HCT116 (cell line): ENCODE measurements at regions not wholly inside any gene's neighbourhood (a gene's known extent, or its start where the extent isn't known, plus 50 kb on each side); places are given as distances from the start of the nearest gene placed in this dataset.
"Not testable (repeated sequence)": the region's sequence is repeated elsewhere in the genome, so short reads cannot be mapped to it uniquely, and the experiment has no call there.

ENCODE experiments used
- ATAC-seq: fragments of 200-7000 bp; cut with Tn5 transposase; 2 replicates; pipeline ENCODE4 v1.9.1; 2020; ENCODE audit warnings: mild to moderate bottlenecking, moderate library complexity
- BruUV-seq: library from RNA; stranded (reverse); fragments of 400-500 nt; replicated peaks from 2 replicates; lab custom pipeline; 2021; lab: Mats Ljungman, UMichigan
- CTCF ChIA-PET: fragments of 300-600 bp; sonication (Branson Sonifier 250); formaldehyde crosslinking; loops from one replicate; lab custom pipeline; 2021; ENCODE audit warnings: antibody characterized with exemption; lab: Charles Lee
- POLR2A ChIA-PET: fragments of 300-600, 350-600 bp; sonication (Branson Sonifier 250); formaldehyde crosslinking; loops from one replicate; lab custom pipeline; 2021; ENCODE audit warnings: antibody characterized with exemption; lab: Charles Lee
- RAD21 ChIA-PET, 2 experiments: fragments of 300-600 bp; sonication (Branson Sonifier 250); formaldehyde crosslinking; loops; one replicate each; lab custom pipeline; 2023; ENCODE audit warnings: low total read pairs in 2 of 2; ENCODE audit not compliant: uncharacterized antibody in 2 of 2, unreplicated experiment in 2 of 2, low non-redundant PET in 1 of 2; lab: Charles Lee
- DNase-seq: peaks from one replicate; pipeline ENCODE4 v3.0.0-alpha.2; 2010; ENCODE audit warnings: low read depth, low spot score
- H2AFZ ChIP-seq: fragments of 200-600 bp; shearing (Covaris generic), sonication (generic); 2 replicates; pipeline ENCODE4 v1.6.1; 2017; ENCODE audit warnings: low read depth, mixed run types, mixed read lengths, antibody characterized with exemption, low read length; ENCODE audit not compliant: poor library complexity, severe bottlenecking
- H3K27ac ChIP-seq: 2 replicates; pipeline ENCODE4 v1.5.1; 2012; ENCODE audit warnings: low read depth, low read length
- H3K27me3 ChIP-seq: fragments of 200-600 bp; sonication (generic); 2 replicates; pipeline ENCODE4 v1.6.1; 2016; ENCODE audit warnings: mixed run types, low read length, mixed read lengths; ENCODE audit not compliant: insufficient read depth
- H3K36me3 ChIP-seq, 2 experiments: fragments of 200-500 bp in 1 of 2; fragments of 200-600 bp in 1 of 2; sonication (Bioruptor generic) in 1 of 2; sonication (generic) in 1 of 2; 2 replicates each; pipeline versions ENCODE4 v1.5.1 to v1.6.1; 2014 to 2016; ENCODE audit warnings: low read length in 2 of 2, inconsistent platforms in 1 of 2, mixed read lengths in 1 of 2, mixed run types in 1 of 2; ENCODE audit not compliant: insufficient read depth in 2 of 2, control insufficient read depth in 1 of 2
- H3K4me1 ChIP-seq, 2 experiments: fragments of 200-600 bp in 1 of 2; sonication (generic) in 1 of 2; 2 replicates each; pipeline versions ENCODE4 v1.5.1 to v1.6.1; 2012 to 2017; ENCODE audit warnings: low read length in 2 of 2, inconsistent platforms in 1 of 2, mild to moderate bottlenecking in 1 of 2, mixed read lengths in 1 of 2, mixed run types in 1 of 2, moderate library complexity in 1 of 2; ENCODE audit not compliant: insufficient read depth in 2 of 2, control insufficient read depth in 1 of 2
- H3K4me2 ChIP-seq: fragments of 200-600 bp; sonication (generic); 2 replicates; pipeline ENCODE4 v1.6.1; 2017; ENCODE audit warnings: mixed run types, low read length, mixed read lengths
- H3K4me3 ChIP-seq, 2 experiments: fragments of 200-600 bp in 1 of 2; sonication (generic) in 1 of 2; replicated peaks in 1 of 2; 2 replicates each; pipeline ENCODE4 v1.5.1; 2011 to 2016; ENCODE audit warnings: low read length in 2 of 2, control low read depth in 1 of 2, low read depth in 1 of 2, mild to moderate bottlenecking in 1 of 2, mixed read lengths in 1 of 2, mixed run types in 1 of 2
- H3K79me2 ChIP-seq: fragments of 200-600 bp; sonication (generic); 2 replicates; pipeline ENCODE4 v1.6.1; 2017; ENCODE audit warnings: mild to moderate bottlenecking, mixed run types, low read length, moderate library complexity, mixed read lengths; ENCODE audit not compliant: insufficient read depth
- H3K9ac ChIP-seq: fragments of 200-600 bp; sonication (generic); 2 replicates; pipeline ENCODE4 v1.6.1; 2016; ENCODE audit warnings: low read length, mixed read lengths
- H3K9me2 ChIP-seq: fragments of 200-600 bp; sonication (generic), shearing (Covaris generic); 2 replicates; pipeline ENCODE4 v1.6.1; 2017; ENCODE audit warnings: mixed run types, mild to moderate bottlenecking, moderate library complexity; ENCODE audit not compliant: insufficient read depth
- H3K9me3 ChIP-seq, 2 experiments: fragments of 200-500 bp in 1 of 2; fragments of 200-600 bp in 1 of 2; sonication (Bioruptor generic) in 1 of 2; sonication (generic) in 1 of 2; 2 replicates each; pipeline ENCODE4 v1.6.1; 2014 to 2017; ENCODE audit warnings: low read length in 2 of 2, mixed read lengths in 2 of 2, inconsistent platforms in 1 of 2, low read depth in 1 of 2, mild to moderate bottlenecking in 1 of 2, mixed run types in 1 of 2, moderate library complexity in 1 of 2; ENCODE audit not compliant: control insufficient read depth in 1 of 2, insufficient read depth in 1 of 2
- H4K20me1 ChIP-seq: fragments of 200-600 bp; sonication (generic), shearing (Covaris generic); 2 replicates; pipeline ENCODE4 v1.6.1; 2017; ENCODE audit warnings: mixed run types, mild to moderate bottlenecking, moderate library complexity; ENCODE audit not compliant: insufficient read depth
- ATF3 ChIP-seq: IDR thresholded peaks from 2 replicates; pipeline ENCODE4 v1.6.1; 2012
- EGR1 ChIP-seq: IDR thresholded peaks from 2 replicates; pipeline ENCODE4 v1.6.1; 2012; ENCODE audit warnings: low read depth
- EZH2 ChIP-seq: fragments of 200-600 bp; sonication (generic); IDR thresholded peaks from 2 replicates; pipeline ENCODE4 v1.6.1; 2017; ENCODE audit warnings: antibody characterized with exemption, mixed run types
- EZH2phosphoT487 ChIP-seq: fragments of 200-600 bp; IDR thresholded peaks from 2 replicates; pipeline ENCODE4 v1.6.1; 2018; ENCODE audit warnings: antibody characterized with exemption, borderline replicate concordance
- FOSL1 ChIP-seq: IDR thresholded peaks from 2 replicates; pipeline ENCODE4 v1.6.1; 2012; ENCODE audit warnings: low read depth
- POLR2AphosphoS5 ChIP-seq: IDR thresholded peaks from 2 replicates; pipeline ENCODE4 v1.6.1; 2011; ENCODE audit warnings: mild to moderate bottlenecking, low read depth, low read length, moderate library complexity
- RAD21 ChIP-seq: IDR thresholded peaks from 2 replicates; pipeline ENCODE4 v1.6.1; 2012; ENCODE audit warnings: low read depth, mild to moderate bottlenecking
- TCF7L2 ChIP-seq: IDR thresholded peaks from 2 replicates; pipeline ENCODE4 v1.7.0; 2011; ENCODE audit warnings: borderline replicate concordance, inconsistent platforms; ENCODE audit not compliant: insufficient read depth, insufficient read length; ENCODE audit errors: extremely low read depth
- ZFX ChIP-seq: fragments of 450-650 bp; IDR thresholded peaks from 2 replicates; pipeline ENCODE4 v1.6.1; 2017
- ZNF274 ChIP-seq: fragments of 200-500 bp; sonication (Bioruptor generic); IDR thresholded peaks from 2 replicates; pipeline ENCODE4 v1.6.1; 2014; ENCODE audit warnings: mild to moderate bottlenecking, low read depth, low read length, inconsistent platforms
- intact Hi-C: fragments of 100-400 bp; cut with micrococcal nuclease; formaldehyde crosslinking; loops from 2 replicates; pipeline ENCODE4 v1.10.0; 2022
- TF ChIP-seq, protein P1 (sequence below), 3 experiments: fragments of 200-600 bp in 1 of 3; sonication (generic) in 1 of 3; IDR thresholded peaks in 2 of 3; conservative IDR thresholded peaks in 1 of 3; 2 replicates each; pipeline ENCODE4 v1.5.1; 2012 to 2017; ENCODE audit warnings: low read depth in 2 of 3, low read length in 2 of 3, antibody characterized with exemption in 1 of 3, borderline replicate concordance in 1 of 3, control low read depth in 1 of 3, mild to moderate bottlenecking in 1 of 3, mixed read lengths in 1 of 3, mixed run types in 1 of 3, moderate library complexity in 1 of 3; ENCODE audit not compliant: insufficient read depth in 1 of 3

DNA sequence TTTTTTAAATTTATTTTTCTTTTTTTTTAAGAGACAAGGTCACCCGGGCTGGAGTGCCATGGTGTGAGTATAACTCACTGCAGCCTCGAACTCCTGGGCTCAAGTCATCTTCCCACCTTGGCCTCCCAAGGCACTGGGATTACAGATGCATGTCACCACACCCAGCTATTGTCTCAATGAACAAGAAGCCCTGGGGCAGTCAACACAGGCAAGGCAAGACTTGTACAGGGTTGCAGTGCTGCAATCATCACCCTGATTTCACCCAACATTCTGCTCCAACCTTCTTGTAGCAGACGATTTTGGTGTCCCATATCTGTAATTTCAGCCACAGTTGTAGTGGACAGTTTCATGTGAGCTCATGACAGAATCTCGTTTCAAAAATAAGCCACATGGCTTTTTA is 205.8 kb upstream of the KIF2A start (continued):
- TF ChIP-seq, protein P1, sequence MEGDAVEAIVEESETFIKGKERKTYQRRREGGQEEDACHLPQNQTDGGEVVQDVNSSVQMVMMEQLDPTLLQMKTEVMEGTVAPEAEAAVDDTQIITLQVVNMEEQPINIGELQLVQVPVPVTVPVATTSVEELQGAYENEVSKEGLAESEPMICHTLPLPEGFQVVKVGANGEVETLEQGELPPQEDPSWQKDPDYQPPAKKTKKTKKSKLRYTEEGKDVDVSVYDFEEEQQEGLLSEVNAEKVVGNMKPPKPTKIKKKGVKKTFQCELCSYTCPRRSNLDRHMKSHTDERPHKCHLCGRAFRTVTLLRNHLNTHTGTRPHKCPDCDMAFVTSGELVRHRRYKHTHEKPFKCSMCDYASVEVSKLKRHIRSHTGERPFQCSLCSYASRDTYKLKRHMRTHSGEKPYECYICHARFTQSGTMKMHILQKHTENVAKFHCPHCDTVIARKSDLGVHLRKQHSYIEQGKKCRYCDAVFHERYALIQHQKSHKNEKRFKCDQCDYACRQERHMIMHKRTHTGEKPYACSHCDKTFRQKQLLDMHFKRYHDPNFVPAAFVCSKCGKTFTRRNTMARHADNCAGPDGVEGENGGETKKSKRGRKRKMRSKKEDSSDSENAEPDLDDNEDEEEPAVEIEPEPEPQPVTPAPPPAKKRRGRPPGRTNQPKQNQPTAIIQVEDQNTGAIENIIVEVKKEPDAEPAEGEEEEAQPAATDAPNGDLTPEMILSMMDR (IDR thresholded peaks at IDR 0.05 in 2 of 3, conservative IDR thresholded peaks at IDR 0.05 in 1 of 3; ENCODE audit: borderline replicate concordance in 1 of 3, insufficient read depth in 1 of 3, low read depth in 2 of 3, low read length in 2 of 3) = no peak
- TF ChIP-seq RAD21 (no peak), ZNF274 (no peak), EZH2phosphoT487 (no peak), ATF3 (no peak), ZFX (no peak), POLR2AphosphoS5 (no peak), TCF7L2 (no peak), EGR1 (no peak), FOSL1 (no peak), EZH2 (no peak)

GRCh38 chr5:62103863-62104262 is 202.1 kb upstream of the KIF2A start:
- H3K27me3 ChIP-seq = peaks cover 22% of the 10 kb centered on the region
- H3K36me3 ChIP-seq, H3K4me2 ChIP-seq, ATAC-seq, H3K4me3 ChIP-seq, H4K20me1 ChIP-seq, CTCF ChIA-PET, POLR2A ChIA-PET, H3K9me3 ChIP-seq, intact Hi-C loops, H3K9ac ChIP-seq, H3K4me1 ChIP-seq, DNase-seq, BruUV-seq, H3K9me2 ChIP-seq, RAD21 ChIA-PET, H3K79me2 ChIP-seq, H2AFZ ChIP-seq, H3K27ac ChIP-seq: not testable (repeated sequence)
